K562 (cell line): ENCODE measurements at regions not wholly inside any gene's neighbourhood (a gene's known extent, or its start where the extent isn't known, plus 50 kb on each side); places are given as distances from the start of the nearest gene placed in this dataset.

Experiments
- ATAC-seq: fragments of 200-7000 bp; cut with Tn5 transposase; 3 replicates; pipeline ENCODE4 v1.9.1; 2020; ENCODE audit warnings: moderate library complexity
- BruUV-seq: library from RNA; stranded (reverse); fragments of 400-500 nt; replicated peaks from 2 replicates; lab custom pipeline; 2021; lab: Mats Ljungman, UMichigan
- CTCF ChIA-PET: fragments of 300-600 bp; formaldehyde crosslinking; extraction: SDS; loops from one replicate; lab custom pipeline; 2021; ENCODE audit warnings: low intra/inter-chr PET ratio; lab: Yijun Ruan, JAX
- POLR2A ChIA-PET: fragments of 300-600, 350-650 bp; sonication (Branson Sonifier 250); formaldehyde crosslinking; extraction: SDS; loops from one replicate; lab custom pipeline; 2021; ENCODE audit warnings: antibody characterized with exemption, inconsistent platforms; lab: Yijun Ruan, JAX
- DNase-seq, 4 experiments: peaks; one replicate each; pipeline versions ENCODE4 v3.0.0 to v3.0.0-alpha.2; 2011 to 2018; ENCODE audit warnings: low spot score in 3 of 4, mixed read lengths in 3 of 4; ENCODE audit errors: extremely low read depth in 1 of 4
- FAIRE-seq: peaks from 2 replicates; lab custom pipeline; 2011; peaks lifted over from hg19 to GRCh38; lab: Jason Lieb, UNC
- H2AFZ ChIP-seq: 2 replicates; pipeline ENCODE4 v1.6.0; 2011; ENCODE audit warnings: low read depth, low read length, control low read depth, inconsistent platforms
- H3K27ac ChIP-seq: fragments of 200-600 bp; 3 replicates; pipeline ENCODE4 v1.8.0; 2011; ENCODE audit warnings: low read depth, mild to moderate bottlenecking, control low read depth, inconsistent platforms, low read length, moderate library complexity, mixed read lengths; ENCODE audit errors: extremely low read depth
- H3K27me3 ChIP-seq, 2 experiments: fragments of 300-600 bp in 1 of 2; 2 replicates in 1 of 2; 3 replicates in 1 of 2; pipeline versions ENCODE4 v1.6.0 to v1.8.0; 2011; ENCODE audit warnings: inconsistent platforms in 2 of 2, low read length in 2 of 2, mild to moderate bottlenecking in 1 of 2, mixed read lengths in 1 of 2, moderate library complexity in 1 of 2; ENCODE audit not compliant: control insufficient read depth in 2 of 2, insufficient read depth in 2 of 2
- H3K36me3 ChIP-seq: fragments of 300-600 bp; 3 replicates; pipeline ENCODE4 v1.8.0; 2011; ENCODE audit warnings: mild to moderate bottlenecking, low read length, inconsistent platforms; ENCODE audit not compliant: control insufficient read depth, insufficient read depth
- H3K4me1 ChIP-seq, 2 experiments: fragments of 200-600 bp in 1 of 2; replicated peaks in 1 of 2; 2 replicates in 1 of 2; 3 replicates in 1 of 2; pipeline versions ENCODE4 v1.5.1 to v1.8.0; 2011; ENCODE audit warnings: inconsistent platforms in 2 of 2, low read length in 2 of 2, mild to moderate bottlenecking in 1 of 2, mixed read lengths in 1 of 2, moderate library complexity in 1 of 2; ENCODE audit not compliant: control insufficient read depth in 2 of 2, insufficient read depth in 2 of 2
- H3K4me2 ChIP-seq: 2 replicates; pipeline ENCODE4 v1.6.1; 2011; ENCODE audit warnings: low read length, control low read depth, inconsistent platforms, mixed read lengths; ENCODE audit not compliant: insufficient read depth
- H3K4me3 ChIP-seq: fragments of 200-600 bp; sonication (generic), shearing (Covaris generic); 2 replicates; pipeline ENCODE4 v1.5.1; 2016; ENCODE audit warnings: control low read depth, inconsistent platforms
- H3K79me2 ChIP-seq: fragments of 200-600 bp; 3 replicates; pipeline ENCODE4 v1.8.0; 2011; ENCODE audit warnings: low read length, inconsistent platforms; ENCODE audit not compliant: control insufficient read depth, insufficient read depth
- H3K9ac ChIP-seq, 2 experiments: 2 replicates each; pipeline versions ENCODE4 v1.6.0 to v1.6.1; 2011; ENCODE audit warnings: low read depth in 2 of 2, low read length in 2 of 2, control low read depth in 1 of 2, inconsistent platforms in 1 of 2, mild to moderate bottlenecking in 1 of 2, mixed read lengths in 1 of 2; ENCODE audit not compliant: insufficient read depth in 1 of 2
- H3K9me1 ChIP-seq: one replicate; pipeline ENCODE4 v1.6.0; 2011; ENCODE audit warnings: inconsistent platforms, mild to moderate bottlenecking, low read length, moderate library complexity; ENCODE audit not compliant: control insufficient read depth, insufficient read depth
- H3K9me3 ChIP-seq: replicated peaks from 2 replicates; pipeline ENCODE4 v1.5.1; 2011; ENCODE audit warnings: low read depth, low read length, inconsistent platforms; ENCODE audit not compliant: control insufficient read depth, insufficient read depth
- H4K20me1 ChIP-seq: replicated peaks from 2 replicates; pipeline ENCODE4 v1.6.1; 2011; ENCODE audit warnings: low read length, inconsistent platforms, mixed read lengths; ENCODE audit not compliant: control insufficient read depth, insufficient read depth
- ARID3A ChIP-seq: IDR thresholded peaks from 2 replicates; pipeline ENCODE4 v1.6.1; 2012; ENCODE audit warnings: low read depth, low read length, improper control_type of control experiment, borderline replicate concordance
- COPS2 ChIP-seq: fragments of 450-650 bp; conservative IDR thresholded peaks from 2 replicates; pipeline ENCODE4 v1.6.1; 2016; ENCODE audit warnings: mild to moderate bottlenecking, moderate library complexity
- ETV6 ChIP-seq, 3 experiments: fragments of 150-350 bp in 1 of 3; sonication (generic) in 1 of 3; formaldehyde crosslinking in 1 of 3; IDR thresholded peaks; 2 replicates each; pipeline versions ENCODE4 v1.6.1 to v1.8.0; 2014 to 2022; ENCODE audit warnings: borderline replicate concordance in 2 of 3, low read depth in 2 of 3, antibody characterized with exemption in 1 of 3, low read length in 1 of 3, mild to moderate bottlenecking in 1 of 3, missing genetic modification reagents in 1 of 3
- FIP1L1 ChIP-seq: fragments of 200-400 bp; formaldehyde crosslinking; IDR thresholded peaks from 2 replicates; pipeline ENCODE4 v1.6.1; 2018; ENCODE audit warnings: mild to moderate bottlenecking, low read depth, low read length; ENCODE audit not compliant: poor library complexity, severe bottlenecking
- KLF10 ChIP-seq: fragments of 250-450 bp; sonication (Bioruptor Pico); IDR thresholded peaks from 2 replicates; pipeline ENCODE4 v1.6.1; 2021; ENCODE audit warnings: matching md5 sums
- L3MBTL2 ChIP-seq: fragments of 450-650 bp; IDR thresholded peaks from 2 replicates; pipeline ENCODE4 v1.6.1; 2016; ENCODE audit warnings: mild to moderate bottlenecking, moderate library complexity
- MAFF ChIP-seq: IDR thresholded peaks from 2 replicates; pipeline ENCODE4 v1.6.1; 2012; ENCODE audit warnings: low read length, improper control_type of control experiment
- MAFG ChIP-seq: fragments of 450-650 bp; conservative IDR thresholded peaks from 2 replicates; pipeline ENCODE4 v1.6.1; 2016; ENCODE audit warnings: missing genetic modification characterization, missing compliant biosample characterization
- MAFK ChIP-seq: IDR thresholded peaks from 2 replicates; pipeline ENCODE4 v1.6.1; 2011; ENCODE audit warnings: low read length, improper control_type of control experiment
- NUFIP1 ChIP-seq: fragments of 450-650 bp; IDR thresholded peaks from 2 replicates; pipeline ENCODE4 v1.6.1; 2018; ENCODE audit not compliant: partially characterized antibody
- TAF7 ChIP-seq: fragments of 450-650 bp; IDR thresholded peaks from 2 replicates; pipeline ENCODE4 v1.6.1; 2016; ENCODE audit warnings: missing genetic modification characterization, missing compliant biosample characterization
- TFAM ChIP-seq: fragments of 250-450 bp; sonication (Bioruptor Pico); conservative IDR thresholded peaks from 2 replicates; pipeline ENCODE4 v1.5.0; 2021; ENCODE audit warnings: mild to moderate bottlenecking, moderate library complexity
- ZNF316 ChIP-seq: fragments of 450-650 bp; IDR thresholded peaks from 2 replicates; pipeline ENCODE4 v1.6.1; 2016
- ZNF592 ChIP-seq: fragments of 450-650 bp; IDR thresholded peaks from 2 replicates; pipeline ENCODE4 v1.6.1; 2017; ENCODE audit warnings: antibody characterized with exemption, mild to moderate bottlenecking
- in situ Hi-C: fragments of 300-500 bp; cut with MboI; formaldehyde crosslinking; loops from 4 replicates; pipeline ENCODE4 v1.15.0; 2018; ENCODE audit warnings: inconsistent platforms, mixed read lengths
- intact Hi-C: fragments of 100-400 bp; cut with micrococcal nuclease; formaldehyde crosslinking; loops from 2 replicates; pipeline ENCODE4 v1.14.2; 2022

GRCh38 chr6:48311301-48311700 is 200.3 kb upstream of the PTCHD4 start:
- TF ChIP-seq NUFIP1 (no peak), FIP1L1 (no peak), MAFF (peak; percentile 24; the same call in 1 of the 2 replicates), ZNF316 (peak; percentile 53), ETV6 (IDR thresholded peaks at IDR 0.05; ENCODE audit: borderline replicate concordance in 1 of 2, low read depth in 2 of 2, low read length in 1 of 2) (no peak), ETV6 (CRISPR knock-in tag; IDR thresholded peaks at IDR 0.05; ENCODE audit: borderline replicate concordance) (no peak), TFAM (CRISPR knock-in tag) (no peak), ARID3A (no peak), COPS2 (no peak), TAF7 (tag) (no peak), KLF10 (CRISPR knock-in tag) (no peak), MAFK (0 out of 2 replicates have a peak, but pooled peaks have one; percentile 12), MAFG (tag) (peak; percentile 69), ZNF592 (no peak), L3MBTL2 (no peak)
- Histone ChIP-seq H3K9me1 (no peaks in the 10 kb centered on the region), H3K4me1 (no peaks in the 10 kb centered on the region), H3K36me3 (no peaks in the 10 kb centered on the region), H4K20me1 (no peaks in the 10 kb centered on the region), H3K9ac (no peak overlapping the region), H2AFZ (no peak overlapping the region), H3K4me2 (no peak overlapping the region), H3K9me3 (no peaks in the 10 kb centered on the region), H3K4me3 (no peak overlapping the region), H3K27me3 (no peaks in the 10 kb centered on the region), H3K79me2 (no peaks in the 10 kb centered on the region), H3K27ac (no peak overlapping the region)
- POLR2A ChIA-PET = no interaction called here
- CTCF ChIA-PET = no interaction called here
- no peak for ATAC-seq
- in situ Hi-C loops = no loop called here
- FAIRE-seq = no peak
- no peak for DNase-seq
- BruUV-seq = no TSS peak
- intact Hi-C loops = no loop called here
